Panc1 (cell line): ENCODE measurements at regions not wholly inside any gene's neighbourhood (a gene's known extent, or its start where the extent isn't known, plus 50 kb on each side); places are given as distances from the start of the nearest gene placed in this dataset.

ENCODE experiments used
- ATAC-seq: fragments of 200-7000 bp; cut with Tn5 transposase; 2 replicates; pipeline ENCODE4 v1.9.1; 2020; ENCODE audit warnings: mild to moderate bottlenecking, moderate library complexity
- BruUV-seq: library from RNA; stranded (reverse); fragments of 400-500 nt; replicated peaks from 2 replicates; lab custom pipeline; 2021; lab: Mats Ljungman, UMichigan
- CTCF ChIA-PET: fragments of 300-600 bp; sonication (Branson Sonifier 250); formaldehyde crosslinking; loops from one replicate; lab custom pipeline; 2022; ENCODE audit warnings: antibody characterized with exemption; lab: Charles Lee
- POLR2A ChIA-PET: fragments of 300-600 bp; sonication (Branson Sonifier 250); formaldehyde crosslinking; loops from one replicate; lab custom pipeline; 2022; ENCODE audit warnings: antibody characterized with exemption; lab: Charles Lee
- DNase-seq: peaks from one replicate; pipeline ENCODE4 v3.0.0-alpha.2; 2010; ENCODE audit warnings: low read depth, low spot score
- H3K27ac ChIP-seq: 2 replicates; pipeline ENCODE4 v1.5.1; 2011; ENCODE audit warnings: mild to moderate bottlenecking, low read length, inconsistent platforms
- H3K27me3 ChIP-seq: fragments of 200-500 bp; sonication (Bioruptor generic); 2 replicates; pipeline ENCODE4 v1.6.0; 2014; ENCODE audit warnings: low read length, inconsistent platforms; ENCODE audit not compliant: control insufficient read depth, insufficient read depth
- H3K36me3 ChIP-seq: fragments of 200-500 bp; sonication (Bioruptor generic); 2 replicates; pipeline ENCODE4 v1.5.1; 2014; ENCODE audit warnings: inconsistent platforms, mild to moderate bottlenecking, low read length, moderate library complexity; ENCODE audit not compliant: control insufficient read depth, insufficient read depth
- H3K4me1 ChIP-seq: 2 replicates; pipeline ENCODE4 v1.5.1; 2011; ENCODE audit warnings: inconsistent platforms, mild to moderate bottlenecking, low read length, moderate library complexity; ENCODE audit not compliant: control insufficient read depth, insufficient read depth
- H3K4me3 ChIP-seq, 2 experiments: 2 replicates each; pipeline ENCODE4 v1.5.1; 2011 to 2012; ENCODE audit warnings: low read depth in 2 of 2, low read length in 2 of 2, mild to moderate bottlenecking in 2 of 2, inconsistent platforms in 1 of 2, moderate library complexity in 1 of 2
- H3K9me3 ChIP-seq: fragments of 200-500 bp; sonication (Bioruptor generic); 2 replicates; pipeline ENCODE4 v1.5.1; 2014; ENCODE audit warnings: low read depth, mild to moderate bottlenecking, inconsistent platforms, low read length, moderate library complexity; ENCODE audit not compliant: control insufficient read depth, insufficient read depth
- CTCF ChIP-seq: fragments of 450-650 bp; IDR thresholded peaks from 2 replicates; pipeline ENCODE4 v1.5.1; 2017; ENCODE audit warnings: mild to moderate bottlenecking
- POLR2AphosphoS5 ChIP-seq: IDR thresholded peaks from 2 replicates; pipeline ENCODE4 v1.6.1; 2012; ENCODE audit warnings: mild to moderate bottlenecking, low read depth, low read length, moderate library complexity
- SIN3A ChIP-seq: IDR thresholded peaks from 2 replicates; pipeline ENCODE4 v1.6.1; 2012; ENCODE audit warnings: low read depth, mild to moderate bottlenecking, low read length, moderate library complexity, borderline replicate concordance; ENCODE audit not compliant: insufficient read depth
- TCF7L2 ChIP-seq: IDR thresholded peaks from 2 replicates; pipeline ENCODE4 v1.6.1; 2011; ENCODE audit warnings: mild to moderate bottlenecking, low read depth, low read length, inconsistent platforms
- in situ Hi-C: cut with HindIII; loops from 2 replicates; pipeline ENCODE4 v1.10.0; 2016; ENCODE audit warnings: low sequenced_read_pairs, low pct_unique_long_range_greater_than_20kb
- intact Hi-C: fragments of 100-400 bp; cut with micrococcal nuclease; formaldehyde crosslinking; loops from one replicate; pipeline ENCODE4 v1.10.0; 2022; ENCODE audit not compliant: unreplicated experiment
- TF ChIP-seq, protein P1 (sequence below), 2 experiments: IDR thresholded peaks; 2 replicates each; pipeline ENCODE4 v1.6.1; 2011 to 2012; ENCODE audit warnings: low read depth in 2 of 2, control low read depth in 1 of 2, low read length in 1 of 2, mild to moderate bottlenecking in 1 of 2, moderate library complexity in 1 of 2; ENCODE audit not compliant: insufficient read depth in 1 of 2

DNA sequence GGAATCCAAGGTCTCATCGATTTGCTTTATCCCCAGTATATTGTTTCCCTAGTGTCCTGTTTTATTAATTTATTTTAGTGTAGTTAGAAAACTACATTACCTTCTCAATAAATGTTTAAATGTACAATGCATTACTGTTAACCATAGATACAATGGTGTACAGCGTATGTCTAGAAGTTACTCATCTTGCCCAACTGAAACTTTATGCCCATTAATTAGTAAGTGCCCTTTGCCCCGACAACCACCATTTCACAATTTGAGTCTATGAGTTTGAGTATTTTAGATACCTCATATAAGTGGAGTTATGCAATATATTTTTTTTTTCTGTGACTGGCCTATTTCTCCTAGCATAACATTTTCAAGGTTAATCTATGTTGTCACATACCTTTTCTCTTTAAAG is 1343.0 kb upstream of the SLC39A10 start:
- DNase-seq (no peak), ATAC-seq (no peak)
- in situ Hi-C loops (no loop called here), intact Hi-C loops (no loop called here)
- Histone ChIP-seq H3K27ac (no peak overlapping the region), H3K9me3 (no peaks in the 10 kb centered on the region), H3K4me3 (no peak overlapping the region), H3K27me3 (no peaks in the 10 kb centered on the region), H3K36me3 (no peaks in the 10 kb centered on the region), H3K4me1 (no peaks in the 10 kb centered on the region)
- ChIA-PET POLR2A (no interaction called here), CTCF (no interaction called here)
- BruUV-seq = no TSS peak
- TF ChIP-seq POLR2AphosphoS5 = no peak
- TF ChIP-seq CTCF = no peak
- no peak for TF ChIP-seq TCF7L2
- no peak for TF ChIP-seq SIN3A

GRCh38 chr2:194304191-194304590 is 1352.8 kb upstream of the SLC39A10 start:
- CTCF ChIA-PET = no interaction called here
- in situ Hi-C loops (no loop called here), intact Hi-C loops (no loop called here)
- Histone ChIP-seq H3K9me3 (no peaks in the 10 kb centered on the region), H3K36me3 (no peaks in the 10 kb centered on the region), H3K4me1 (no peaks in the 10 kb centered on the region), H3K4me3 (no peak overlapping the region), H3K27ac (no peak overlapping the region), H3K27me3 (no peaks in the 10 kb centered on the region)
- POLR2A ChIA-PET = no interaction called here
- BruUV-seq = no TSS peak
- no peak for DNase-seq
- ATAC-seq = no peak
- TF ChIP-seq CTCF = no peak
- TF ChIP-seq, protein P1, sequence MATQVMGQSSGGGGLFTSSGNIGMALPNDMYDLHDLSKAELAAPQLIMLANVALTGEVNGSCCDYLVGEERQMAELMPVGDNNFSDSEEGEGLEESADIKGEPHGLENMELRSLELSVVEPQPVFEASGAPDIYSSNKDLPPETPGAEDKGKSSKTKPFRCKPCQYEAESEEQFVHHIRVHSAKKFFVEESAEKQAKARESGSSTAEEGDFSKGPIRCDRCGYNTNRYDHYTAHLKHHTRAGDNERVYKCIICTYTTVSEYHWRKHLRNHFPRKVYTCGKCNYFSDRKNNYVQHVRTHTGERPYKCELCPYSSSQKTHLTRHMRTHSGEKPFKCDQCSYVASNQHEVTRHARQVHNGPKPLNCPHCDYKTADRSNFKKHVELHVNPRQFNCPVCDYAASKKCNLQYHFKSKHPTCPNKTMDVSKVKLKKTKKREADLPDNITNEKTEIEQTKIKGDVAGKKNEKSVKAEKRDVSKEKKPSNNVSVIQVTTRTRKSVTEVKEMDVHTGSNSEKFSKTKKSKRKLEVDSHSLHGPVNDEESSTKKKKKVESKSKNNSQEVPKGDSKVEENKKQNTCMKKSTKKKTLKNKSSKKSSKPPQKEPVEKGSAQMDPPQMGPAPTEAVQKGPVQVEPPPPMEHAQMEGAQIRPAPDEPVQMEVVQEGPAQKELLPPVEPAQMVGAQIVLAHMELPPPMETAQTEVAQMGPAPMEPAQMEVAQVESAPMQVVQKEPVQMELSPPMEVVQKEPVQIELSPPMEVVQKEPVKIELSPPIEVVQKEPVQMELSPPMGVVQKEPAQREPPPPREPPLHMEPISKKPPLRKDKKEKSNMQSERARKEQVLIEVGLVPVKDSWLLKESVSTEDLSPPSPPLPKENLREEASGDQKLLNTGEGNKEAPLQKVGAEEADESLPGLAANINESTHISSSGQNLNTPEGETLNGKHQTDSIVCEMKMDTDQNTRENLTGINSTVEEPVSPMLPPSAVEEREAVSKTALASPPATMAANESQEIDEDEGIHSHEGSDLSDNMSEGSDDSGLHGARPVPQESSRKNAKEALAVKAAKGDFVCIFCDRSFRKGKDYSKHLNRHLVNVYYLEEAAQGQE (IDR thresholded peaks at IDR 0.05; ENCODE audit: insufficient read depth in 1 of 2, low read depth in 2 of 2, low read length in 1 of 2) = no peak
- no peak for TF ChIP-seq TCF7L2
- no peak for TF ChIP-seq SIN3A
